HL-60 (cell line): ENCODE measurements at regions not wholly inside any gene's neighbourhood (a gene's known extent, or its start where the extent isn't known, plus 50 kb on each side); places are given as distances from the start of the nearest gene placed in this dataset.

ENCODE experiments used
- CTCF ChIP-seq: IDR thresholded peaks from one replicate; pipeline ENCODE4 v1.5.1; 2011; ENCODE audit warnings: low read length, control low read depth, inconsistent platforms; ENCODE audit not compliant: insufficient read depth
- GABPA ChIP-seq: IDR thresholded peaks from 2 replicates; pipeline ENCODE4 v1.6.1; 2012; ENCODE audit warnings: low read depth
- POLR2AphosphoS5 ChIP-seq: IDR thresholded peaks from 2 replicates; pipeline ENCODE4 v1.6.1; 2012; ENCODE audit warnings: low read depth
- REST ChIP-seq: IDR thresholded peaks from 2 replicates; pipeline ENCODE4 v1.6.1; 2012; ENCODE audit warnings: low read depth; ENCODE audit not compliant: insufficient replicate concordance

GRCh38 chr11:116339306-116340098, 433.3 kb downstream of the BUD13 start:
- TF ChIP-seq CTCF (no peak), GABPA (no peak), REST (no peak), POLR2AphosphoS5 (no peak)
